Breast epithelium (tissue), 3 donors: ENCODE measurements at regions not wholly inside any gene's neighbourhood (a gene's known extent, or its start where the extent isn't known, plus 50 kb on each side); places are given as distances from the start of the nearest gene placed in this dataset.

Experiments
- CTCF ChIP-seq, 3 donors: fragments of 450-650 bp; IDR thresholded peaks; one replicate each; pipeline ENCODE4 v1.5.1; 2016 to 2017; ENCODE audit warnings: antibody characterized with exemption in 3 of 3, mild to moderate bottlenecking in 3 of 3, moderate library complexity in 3 of 3
- POLR2A ChIP-seq: fragments of 450-650 bp; IDR thresholded peaks from one replicate; pipeline ENCODE4 v1.6.1; 2016; ENCODE audit warnings: antibody characterized with exemption, mild to moderate bottlenecking, moderate library complexity
- POLR2AphosphoS5 ChIP-seq, 3 donors: sonication (generic); formaldehyde crosslinking; IDR thresholded peaks; one replicate each; pipeline ENCODE4 v1.6.1; 2017; ENCODE audit warnings: antibody characterized with exemption in 3 of 3

- TF ChIP-seq CTCF (IDR thresholded peaks at IDR 0.05), result no peak
- TF ChIP-seq POLR2A, result no peak
- no peak for TF ChIP-seq POLR2AphosphoS5 (IDR thresholded peaks at IDR 0.05)
These were observed 183.7 kb downstream of the NUFIP1 start for GRCh38 chr13:44805585-44805984.
